DMS 273 (cell line): ENCODE measurements at regions not wholly inside any gene's neighbourhood (a gene's known extent, or its start where the extent isn't known, plus 50 kb on each side); places are given as distances from the start of the nearest gene placed in this dataset.
"Not testable (repeated sequence)": the region's sequence is repeated elsewhere in the genome, so short reads cannot be mapped to it uniquely, and the experiment has no call there.

Experiments used
- DNase-seq: peaks from one replicate; lab custom pipeline; 2025; ENCODE audit not compliant: unreplicated experiment; lab: John Stamatoyannopoulos, UW

GRCh38 chr5:124892185-124892848, 145.9 kb upstream of the ZNF608 start:
- DNase-seq, result no peak

- DNase-seq, result no peak
Observed at GRCh38 chr5:124894541-124894940, 148.1 kb upstream of the ZNF608 start.

GRCh38 chr5:124895236-124895635, 148.8 kb upstream of the ZNF608 start:
- no peak for DNase-seq

GRCh38 chr5:124901081-124901480, 154.6 kb upstream of the ZNF608 start:
- no peak for DNase-seq

- peak; percentile 71 for DNase-seq
Observed at GRCh38 chr5:124902097-124902821, 155.8 kb upstream of the ZNF608 start.

- no peak for DNase-seq
Observed at GRCh38 chr5:124905256-124906130, 159.1 kb upstream of the ZNF608 start.

GRCh38 chr5:124906339-124907097, 160.1 kb upstream of the ZNF608 start:
- DNase-seq, result peak; percentile 84

GRCh38 chr5:124907098-124907644, 160.7 kb upstream of the ZNF608 start:
- no peak for DNase-seq

- peak; percentile 74 for DNase-seq
Observed at GRCh38 chr5:124908581-124909451, 162.4 kb upstream of the ZNF608 start.

GRCh38 chr5:124909734-124910133, 163.3 kb upstream of the ZNF608 start:
- DNase-seq, result no peak

- DNase-seq, result no peak
Observed at GRCh38 chr5:124910354-124911016, 164.0 kb upstream of the ZNF608 start.

GRCh38 chr5:124912638-124913328, 166.3 kb upstream of the ZNF608 start:
- no peak for DNase-seq

- no peak for DNase-seq
Observed at GRCh38 chr5:124913329-124913653, 166.9 kb upstream of the ZNF608 start.

GRCh38 chr5:124916313-124916712, 169.9 kb upstream of the ZNF608 start:
- not testable (repeated sequence) for DNase-seq

GRCh38 chr5:124918618-124919017, 172.2 kb upstream of the ZNF608 start:
- DNase-seq, result no peak

GRCh38 chr5:124919076-124919475, 172.6 kb upstream of the ZNF608 start:
- DNase-seq, result no peak

- no peak for DNase-seq
Observed at GRCh38 chr5:124919747-124920525, 173.5 kb upstream of the ZNF608 start.
